GM21447 (cell line): ENCODE measurements at regions not wholly inside any gene's neighbourhood (a gene's known extent, or its start where the extent isn't known, plus 50 kb on each side); places are given as distances from the start of the nearest gene placed in this dataset.
"Not testable (repeated sequence)": the region's sequence is repeated elsewhere in the genome, so short reads cannot be mapped to it uniquely, and the experiment has no call there.

Experiments used
- ATAC-seq: cut with Tn5 transposase; IDR thresholded peaks from one replicate; pipeline ENCODE4 v1.9.1; 2021; ENCODE audit not compliant: unreplicated experiment

- no peak for ATAC-seq
These were observed 57.6 kb downstream of the PTTG1 start for GRCh38 chr5:160479220-160479619.

GRCh38 chr5:160479926-160480325, 58.3 kb downstream of the PTTG1 start:
- ATAC-seq: no peak

- no peak for ATAC-seq
These were observed 59.0 kb downstream of the PTTG1 start for GRCh38 chr5:160480652-160481051.

GRCh38 chr5:160484678-160485077, 63.0 kb downstream of the PTTG1 start:
- no peak for ATAC-seq

GRCh38 chr5:160485364-160485969, 63.8 kb downstream of the PTTG1 start:
- no peak for ATAC-seq

- peak; percentile 41 for ATAC-seq
These were observed 64.9 kb downstream of the PTTG1 start for GRCh38 chr5:160486573-160486972.

GRCh38 chr5:160488394-160489325, 67.0 kb downstream of the PTTG1 start:
- ATAC-seq: no peak

- no peak for ATAC-seq
These were observed 69.8 kb downstream of the PTTG1 start for GRCh38 chr5:160491438-160491837.

GRCh38 chr5:160492565-160492964, 70.9 kb downstream of the PTTG1 start:
- no peak for ATAC-seq

GRCh38 chr5:160493806-160494338, 72.2 kb downstream of the PTTG1 start:
- ATAC-seq: no peak

GRCh38 chr5:160494451-160494850, 72.8 kb downstream of the PTTG1 start:
- ATAC-seq: no peak

GRCh38 chr5:160496334-160496733, 74.7 kb downstream of the PTTG1 start:
- ATAC-seq: peak; percentile 40

- ATAC-seq: no peak
These were observed 75.1 kb downstream of the PTTG1 start for GRCh38 chr5:160496784-160497183.

GRCh38 chr5:160497878-160498277, 76.2 kb downstream of the PTTG1 start:
- no peak for ATAC-seq

- not testable (repeated sequence) for ATAC-seq
These were observed 76.9 kb downstream of the PTTG1 start for GRCh38 chr5:160498441-160499043.

GRCh38 chr5:160500786-160501779, 79.4 kb downstream of the PTTG1 start:
- ATAC-seq: no peak

- ATAC-seq: no peak
These were observed 83.3 kb downstream of the PTTG1 start for GRCh38 chr5:160504906-160505305.

GRCh38 chr5:160506006-160507004, 84.7 kb downstream of the PTTG1 start:
- peak; percentile 77 for ATAC-seq

- no peak for ATAC-seq
These were observed 85.6 kb downstream of the PTTG1 start for GRCh38 chr5:160507221-160507721.
